CD4-positive, alpha-beta T cell treated with Interleukin-4 for 1 hour (primary cell): ENCODE measurements at regions not wholly inside any gene's neighbourhood (a gene's known extent, or its start where the extent isn't known, plus 50 kb on each side); places are given as distances from the start of the nearest gene placed in this dataset.

Experiments used
- DNase-seq, 2 donors: peaks; one replicate each; pipeline ENCODE4 v3.0.0-alpha.2; 2020 to 2022

- no peak for DNase-seq
Measured at GRCh38 chr12:13592063-13592942, 389.1 kb downstream of the GRIN2B start.

GRCh38 chr12:13591488-13591887 is 389.9 kb downstream of the GRIN2B start:
- no peak for DNase-seq

- no peak for DNase-seq
Measured at GRCh38 chr12:13591059-13591458, 390.3 kb downstream of the GRIN2B start.

- DNase-seq: no peak
Measured at GRCh38 chr12:13588574-13588973, 392.0 kb downstream of the EMP1 start.

- no peak for DNase-seq
Measured at GRCh38 chr12:13587721-13588390, 391.3 kb downstream of the EMP1 start.

- DNase-seq: no peak
Measured at GRCh38 chr12:13586361-13586760, 389.8 kb downstream of the EMP1 start.

GRCh38 chr12:13584541-13584940 is 388.0 kb downstream of the EMP1 start:
- no peak for DNase-seq

- no peak for DNase-seq
Measured at GRCh38 chr12:13583630-13584029, 387.1 kb downstream of the EMP1 start.

- no peak for DNase-seq
Measured at GRCh38 chr12:13582421-13582820, 385.9 kb downstream of the EMP1 start.

GRCh38 chr12:13581031-13581430 is 384.5 kb downstream of the EMP1 start:
- no peak for DNase-seq

GRCh38 chr12:13580206-13580605 is 383.7 kb downstream of the EMP1 start:
- no peak for DNase-seq

- no peak for DNase-seq
Measured at GRCh38 chr12:13576935-13577500, 380.5 kb downstream of the EMP1 start.

GRCh38 chr12:13573698-13574321 is 377.3 kb downstream of the EMP1 start:
- DNase-seq: no peak

GRCh38 chr12:13571035-13571434 is 374.5 kb downstream of the EMP1 start:
- no peak for DNase-seq

GRCh38 chr12:13570005-13570694 is 373.6 kb downstream of the EMP1 start:
- DNase-seq: no peak

- DNase-seq: no peak
Measured at GRCh38 chr12:13566292-13566691, 369.8 kb downstream of the EMP1 start.

GRCh38 chr12:13564266-13564810 is 367.8 kb downstream of the EMP1 start:
- no peak for DNase-seq

- no peak for DNase-seq
Measured at GRCh38 chr12:13563743-13564125, 367.2 kb downstream of the EMP1 start.

- DNase-seq: no peak
Measured at GRCh38 chr12:13562915-13563742, 366.6 kb downstream of the EMP1 start.

GRCh38 chr12:13561923-13562322 is 365.4 kb downstream of the EMP1 start:
- no peak for DNase-seq

- no peak for DNase-seq
Measured at GRCh38 chr12:13559318-13559978, 362.9 kb downstream of the EMP1 start.
